NCI-H345 treated with DMSO at 0.1 percent for 48 hours (cell line): ENCODE measurements at regions not wholly inside any gene's neighbourhood (a gene's known extent, or its start where the extent isn't known, plus 50 kb on each side); places are given as distances from the start of the nearest gene placed in this dataset.
"Not testable (repeated sequence)": the region's sequence is repeated elsewhere in the genome, so short reads cannot be mapped to it uniquely, and the experiment has no call there.

Experiments used
- DNase-seq: peaks from one replicate; lab custom pipeline; 2025; ENCODE audit not compliant: unreplicated experiment; lab: John Stamatoyannopoulos, UW

GRCh38 chr12:127083008-127083949, 1183.7 kb upstream of the TMEM132C start:
- DNase-seq: peak; percentile 12

- DNase-seq: no peak
These were observed 1165.9 kb upstream of the TMEM132C start for GRCh38 chr12:127101076-127101475.

GRCh38 chr12:127106041-127106440, 1160.9 kb upstream of the TMEM132C start:
- DNase-seq: no peak

- no peak for DNase-seq
These were observed 1160.3 kb upstream of the TMEM132C start for GRCh38 chr12:127106697-127107096.

- no peak for DNase-seq
These were observed 1159.2 kb upstream of the TMEM132C start for GRCh38 chr12:127107744-127108143.

GRCh38 chr12:127108360-127109215, 1158.4 kb upstream of the TMEM132C start:
- DNase-seq: no peak

- no peak for DNase-seq
These were observed 1153.0 kb upstream of the TMEM132C start for GRCh38 chr12:127113945-127114344.

- DNase-seq: no peak
These were observed 1151.4 kb upstream of the TMEM132C start for GRCh38 chr12:127115468-127116035.

GRCh38 chr12:127118251-127118650, 1148.7 kb upstream of the TMEM132C start:
- no peak for DNase-seq

- no peak for DNase-seq
These were observed 1147.3 kb upstream of the TMEM132C start for GRCh38 chr12:127119600-127120140.

GRCh38 chr12:127120851-127121250, 1146.1 kb upstream of the TMEM132C start:
- no peak for DNase-seq

GRCh38 chr12:127121494-127122084, 1145.4 kb upstream of the TMEM132C start:
- DNase-seq: no peak

- no peak for DNase-seq
These were observed 1141.2 kb upstream of the TMEM132C start for GRCh38 chr12:127125607-127126259.

GRCh38 chr12:127126260-127126628, 1140.7 kb upstream of the TMEM132C start:
- DNase-seq: no peak

GRCh38 chr12:127127897-127128296, 1139.1 kb upstream of the TMEM132C start:
- DNase-seq: no peak

GRCh38 chr12:127130506-127131124, 1136.4 kb upstream of the TMEM132C start:
- no peak for DNase-seq

GRCh38 chr12:127133675-127134335, 1133.2 kb upstream of the TMEM132C start:
- no peak for DNase-seq

- DNase-seq: not testable (repeated sequence)
These were observed 1126.0 kb upstream of the TMEM132C start for GRCh38 chr12:127140864-127141484.

GRCh38 chr12:127143020-127143419, 1124.0 kb upstream of the TMEM132C start:
- no peak for DNase-seq
